GM12891 (cell line): ENCODE measurements at regions not wholly inside any gene's neighbourhood (a gene's known extent, or its start where the extent isn't known, plus 50 kb on each side); places are given as distances from the start of the nearest gene placed in this dataset.

ENCODE experiments used
- PAX5 ChIP-seq: IDR thresholded peaks from 2 replicates; pipeline ENCODE4 v1.6.1; 2011; ENCODE audit warnings: low read length, moderate library complexity, mild to moderate bottlenecking; ENCODE audit not compliant: insufficient read depth, severe bottlenecking
- POLR2A ChIP-seq: IDR thresholded peaks from 2 replicates; pipeline ENCODE4 v1.6.1; 2011; ENCODE audit warnings: low read depth, low read length, control low read depth
- POLR2AphosphoS5 ChIP-seq: IDR thresholded peaks from 2 replicates; pipeline ENCODE4 v1.6.1; 2011; ENCODE audit warnings: low read depth, low read length, control low read depth
- POU2F2 ChIP-seq: IDR thresholded peaks from 2 replicates; pipeline ENCODE4 v1.6.1; 2011; ENCODE audit warnings: low read depth, mild to moderate bottlenecking, control low read depth, low read length, moderate library complexity
- SPI1 ChIP-seq: IDR thresholded peaks from 2 replicates; pipeline ENCODE4 v1.6.1; 2011; ENCODE audit warnings: low read depth, low read length, control low read depth
- TAF1 ChIP-seq: IDR thresholded peaks from 2 replicates; pipeline ENCODE4 v1.6.1; 2011; ENCODE audit warnings: low read depth, low read length, control low read depth

DNA sequence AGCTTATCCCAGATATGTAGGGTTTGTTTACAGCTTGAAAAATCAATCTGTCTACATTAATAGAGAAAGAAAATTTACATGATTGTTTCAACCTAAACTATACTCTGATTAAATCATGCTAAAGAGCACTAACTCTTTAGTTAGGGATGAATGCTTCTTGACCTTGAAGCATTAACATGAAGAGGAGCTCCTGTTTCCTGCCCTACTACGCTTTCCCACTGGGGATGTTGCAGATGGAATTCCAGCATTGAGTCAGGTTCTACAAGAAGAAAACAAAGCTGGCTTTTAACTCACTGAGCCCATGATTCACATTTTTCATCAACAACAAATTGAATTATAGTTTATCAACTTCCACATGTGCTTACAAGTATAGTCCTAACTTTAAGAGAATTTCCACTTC lies 471.3 kb downstream of the TMEM232 start:
- no peak for TF ChIP-seq POU2F2
- no peak for TF ChIP-seq POLR2A
- no peak for TF ChIP-seq TAF1
- TF ChIP-seq POLR2AphosphoS5, result no peak
- no peak for TF ChIP-seq SPI1
- TF ChIP-seq PAX5, result no peak
